K562 (cell line): ENCODE measurements at regions not wholly inside any gene's neighbourhood (a gene's known extent, or its start where the extent isn't known, plus 50 kb on each side); places are given as distances from the start of the nearest gene placed in this dataset.
"Not testable (repeated sequence)": the region's sequence is repeated elsewhere in the genome, so short reads cannot be mapped to it uniquely, and the experiment has no call there.

Source experiments
- ATAC-seq: fragments of 200-7000 bp; cut with Tn5 transposase; 3 replicates; pipeline ENCODE4 v1.9.1; 2020; ENCODE audit warnings: moderate library complexity
- BruUV-seq: library from RNA; stranded (reverse); fragments of 400-500 nt; replicated peaks from 2 replicates; lab custom pipeline; 2021; lab: Mats Ljungman, UMichigan
- CTCF ChIA-PET: fragments of 300-600 bp; formaldehyde crosslinking; extraction: SDS; loops from one replicate; lab custom pipeline; 2021; ENCODE audit warnings: low intra/inter-chr PET ratio; lab: Yijun Ruan, JAX
- POLR2A ChIA-PET: fragments of 300-600, 350-650 bp; sonication (Branson Sonifier 250); formaldehyde crosslinking; extraction: SDS; loops from one replicate; lab custom pipeline; 2021; ENCODE audit warnings: antibody characterized with exemption, inconsistent platforms; lab: Yijun Ruan, JAX
- DNase-seq, 4 experiments: peaks; one replicate each; pipeline versions ENCODE4 v3.0.0 to v3.0.0-alpha.2; 2011 to 2018; ENCODE audit warnings: low spot score in 3 of 4, mixed read lengths in 3 of 4; ENCODE audit errors: extremely low read depth in 1 of 4
- FAIRE-seq: peaks from 2 replicates; lab custom pipeline; 2011; peaks lifted over from hg19 to GRCh38; lab: Jason Lieb, UNC
- H2AFZ ChIP-seq: 2 replicates; pipeline ENCODE4 v1.6.0; 2011; ENCODE audit warnings: low read depth, low read length, control low read depth, inconsistent platforms
- H3K27ac ChIP-seq: fragments of 200-600 bp; 3 replicates; pipeline ENCODE4 v1.8.0; 2011; ENCODE audit warnings: low read depth, mild to moderate bottlenecking, control low read depth, inconsistent platforms, low read length, moderate library complexity, mixed read lengths; ENCODE audit errors: extremely low read depth
- H3K27me3 ChIP-seq, 2 experiments: fragments of 300-600 bp in 1 of 2; 2 replicates in 1 of 2; 3 replicates in 1 of 2; pipeline versions ENCODE4 v1.6.0 to v1.8.0; 2011; ENCODE audit warnings: inconsistent platforms in 2 of 2, low read length in 2 of 2, mild to moderate bottlenecking in 1 of 2, mixed read lengths in 1 of 2, moderate library complexity in 1 of 2; ENCODE audit not compliant: control insufficient read depth in 2 of 2, insufficient read depth in 2 of 2
- H3K36me3 ChIP-seq: fragments of 300-600 bp; 3 replicates; pipeline ENCODE4 v1.8.0; 2011; ENCODE audit warnings: mild to moderate bottlenecking, low read length, inconsistent platforms; ENCODE audit not compliant: control insufficient read depth, insufficient read depth
- H3K4me1 ChIP-seq, 2 experiments: fragments of 200-600 bp in 1 of 2; replicated peaks in 1 of 2; 2 replicates in 1 of 2; 3 replicates in 1 of 2; pipeline versions ENCODE4 v1.5.1 to v1.8.0; 2011; ENCODE audit warnings: inconsistent platforms in 2 of 2, low read length in 2 of 2, mild to moderate bottlenecking in 1 of 2, mixed read lengths in 1 of 2, moderate library complexity in 1 of 2; ENCODE audit not compliant: control insufficient read depth in 2 of 2, insufficient read depth in 2 of 2
- H3K4me2 ChIP-seq: 2 replicates; pipeline ENCODE4 v1.6.1; 2011; ENCODE audit warnings: low read length, control low read depth, inconsistent platforms, mixed read lengths; ENCODE audit not compliant: insufficient read depth
- H3K4me3 ChIP-seq: fragments of 200-600 bp; sonication (generic), shearing (Covaris generic); 2 replicates; pipeline ENCODE4 v1.5.1; 2016; ENCODE audit warnings: control low read depth, inconsistent platforms
- H3K79me2 ChIP-seq: fragments of 200-600 bp; 3 replicates; pipeline ENCODE4 v1.8.0; 2011; ENCODE audit warnings: low read length, inconsistent platforms; ENCODE audit not compliant: control insufficient read depth, insufficient read depth
- H3K9ac ChIP-seq, 2 experiments: 2 replicates each; pipeline versions ENCODE4 v1.6.0 to v1.6.1; 2011; ENCODE audit warnings: low read depth in 2 of 2, low read length in 2 of 2, control low read depth in 1 of 2, inconsistent platforms in 1 of 2, mild to moderate bottlenecking in 1 of 2, mixed read lengths in 1 of 2; ENCODE audit not compliant: insufficient read depth in 1 of 2
- H3K9me1 ChIP-seq: one replicate; pipeline ENCODE4 v1.6.0; 2011; ENCODE audit warnings: inconsistent platforms, mild to moderate bottlenecking, low read length, moderate library complexity; ENCODE audit not compliant: control insufficient read depth, insufficient read depth
- H3K9me3 ChIP-seq: replicated peaks from 2 replicates; pipeline ENCODE4 v1.5.1; 2011; ENCODE audit warnings: low read depth, low read length, inconsistent platforms; ENCODE audit not compliant: control insufficient read depth, insufficient read depth
- H4K20me1 ChIP-seq: replicated peaks from 2 replicates; pipeline ENCODE4 v1.6.1; 2011; ENCODE audit warnings: low read length, inconsistent platforms, mixed read lengths; ENCODE audit not compliant: control insufficient read depth, insufficient read depth
- CREB1 ChIP-seq, 2 experiments: sonication (generic) in 1 of 2; formaldehyde crosslinking in 1 of 2; IDR thresholded peaks; 2 replicates each; pipeline versions ENCODE4 v1.6.1 to v1.8.0; 2012 to 2022; ENCODE audit warnings: inconsistent platforms in 1 of 2, mild to moderate bottlenecking in 1 of 2, missing genetic modification reagents in 1 of 2, moderate library complexity in 1 of 2
- WGBS: fragments of 100-300 bp; shearing (Covaris generic); methylation state at CpG from one replicate; pipeline ENCODE4 v1.1.6; 2016; ENCODE audit warnings: low coverage, mixed read lengths; ENCODE audit not compliant: insufficient coverage; ENCODE audit errors: missing lambda C conversion rate; 5-methylcytosine and 5-hydroxymethylcytosine counted together
- in situ Hi-C: fragments of 300-500 bp; cut with MboI; formaldehyde crosslinking; loops from 4 replicates; pipeline ENCODE4 v1.15.0; 2018; ENCODE audit warnings: inconsistent platforms, mixed read lengths
- intact Hi-C: fragments of 100-400 bp; cut with micrococcal nuclease; formaldehyde crosslinking; loops from 2 replicates; pipeline ENCODE4 v1.14.2; 2022
- TF ChIP-seq, protein P1 (sequence below): fragments of 150-350 bp; conservative IDR thresholded peaks from 2 replicates; pipeline ENCODE4 v1.6.1; 2014; ENCODE audit warnings: low read length
- TF ChIP-seq, protein P2 (sequence below): fragments of 250-450 bp; sonication (Bioruptor Pico); IDR thresholded peaks from 2 replicates; pipeline ENCODE4 v1.8.0; 2022; ENCODE audit warnings: moderate library complexity, mild to moderate bottlenecking, inconsistent platforms
- TF ChIP-seq, protein P3 (sequence below): fragments of 450-650 bp; IDR thresholded peaks from 2 replicates; pipeline ENCODE4 v1.6.1; 2016; ENCODE audit warnings: borderline replicate concordance

DNA sequence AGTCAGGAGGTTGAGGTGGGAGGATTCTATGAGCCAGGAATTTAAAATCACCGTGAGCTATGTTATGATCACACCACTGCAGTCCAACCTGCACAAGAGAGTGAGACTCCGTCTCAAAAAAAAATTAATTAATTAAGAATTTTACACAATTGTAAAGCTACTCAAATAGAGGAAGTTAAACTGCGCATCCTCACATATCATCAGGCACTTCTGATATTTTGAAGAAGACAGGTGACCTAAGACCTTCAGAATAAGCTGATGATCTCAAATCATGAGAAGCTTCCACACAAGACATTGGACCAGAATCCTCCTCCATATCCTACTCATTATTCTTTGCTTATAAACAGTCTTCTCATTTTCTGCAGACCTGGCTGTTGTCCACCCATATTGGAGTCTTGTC, 800.9 kb downstream of the TMEM121 start:
- WGBS, result 0% methylated on average over 3 of the region's 3 CpGs
- POLR2A ChIA-PET, result interaction anchor here (0.6 kb wide), 1 partner anchor 19 kb away, joined by 3 read pairs; no protein-coding TSS in a partner anchor
- BruUV-seq, result no TSS peak

DNA sequence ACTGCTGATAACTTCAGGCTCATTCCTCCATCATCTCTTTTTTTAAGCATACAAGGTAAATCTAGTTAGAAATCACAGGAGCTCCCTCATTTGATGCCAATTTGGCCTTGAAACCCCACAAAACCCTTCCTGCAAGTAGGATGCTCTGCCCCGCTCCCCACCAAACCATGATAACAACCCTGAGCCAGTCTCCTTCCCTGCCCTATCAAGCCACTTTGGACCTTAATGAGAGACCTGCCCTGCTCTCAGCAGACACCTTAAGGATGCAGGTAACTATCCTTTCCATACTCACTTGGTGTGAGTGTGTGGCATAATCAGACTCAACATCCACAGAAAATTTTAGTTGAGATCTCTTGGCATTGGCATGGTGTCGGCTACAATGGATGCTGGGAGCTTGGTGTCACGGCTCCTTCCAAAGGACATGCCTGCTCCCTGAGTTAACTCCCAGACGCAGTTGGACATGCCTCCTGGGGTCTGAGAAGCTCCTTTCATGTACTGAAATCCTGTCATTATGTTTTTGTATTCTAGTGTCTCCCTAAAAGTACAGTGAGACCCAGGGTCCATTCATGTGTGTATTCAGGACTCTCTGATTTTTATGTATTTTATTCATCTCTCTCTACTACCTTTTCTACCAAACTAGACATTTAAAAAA, 801.4 kb downstream of the TMEM121 start:
- H3K4me2 ChIP-seq, H3K27me3 ChIP-seq, H2AFZ ChIP-seq, H3K27ac ChIP-seq, DNase-seq, intact Hi-C loops, H4K20me1 ChIP-seq, H3K4me3 ChIP-seq, H3K9me1 ChIP-seq, H3K4me1 ChIP-seq, BruUV-seq, ATAC-seq, H3K36me3 ChIP-seq, POLR2A ChIA-PET, H3K79me2 ChIP-seq, CTCF ChIA-PET, in situ Hi-C loops, H3K9me3 ChIP-seq, FAIRE-seq, H3K9ac ChIP-seq: not testable (repeated sequence)
- 0% methylated on average over 4 of the region's 4 CpGs for WGBS

More for the DNA sequence above, 800.9 kb downstream of the TMEM121 start:
- no peaks in the 10 kb centered on the region for H3K9me3 ChIP-seq
- TF ChIP-seq, protein P1, sequence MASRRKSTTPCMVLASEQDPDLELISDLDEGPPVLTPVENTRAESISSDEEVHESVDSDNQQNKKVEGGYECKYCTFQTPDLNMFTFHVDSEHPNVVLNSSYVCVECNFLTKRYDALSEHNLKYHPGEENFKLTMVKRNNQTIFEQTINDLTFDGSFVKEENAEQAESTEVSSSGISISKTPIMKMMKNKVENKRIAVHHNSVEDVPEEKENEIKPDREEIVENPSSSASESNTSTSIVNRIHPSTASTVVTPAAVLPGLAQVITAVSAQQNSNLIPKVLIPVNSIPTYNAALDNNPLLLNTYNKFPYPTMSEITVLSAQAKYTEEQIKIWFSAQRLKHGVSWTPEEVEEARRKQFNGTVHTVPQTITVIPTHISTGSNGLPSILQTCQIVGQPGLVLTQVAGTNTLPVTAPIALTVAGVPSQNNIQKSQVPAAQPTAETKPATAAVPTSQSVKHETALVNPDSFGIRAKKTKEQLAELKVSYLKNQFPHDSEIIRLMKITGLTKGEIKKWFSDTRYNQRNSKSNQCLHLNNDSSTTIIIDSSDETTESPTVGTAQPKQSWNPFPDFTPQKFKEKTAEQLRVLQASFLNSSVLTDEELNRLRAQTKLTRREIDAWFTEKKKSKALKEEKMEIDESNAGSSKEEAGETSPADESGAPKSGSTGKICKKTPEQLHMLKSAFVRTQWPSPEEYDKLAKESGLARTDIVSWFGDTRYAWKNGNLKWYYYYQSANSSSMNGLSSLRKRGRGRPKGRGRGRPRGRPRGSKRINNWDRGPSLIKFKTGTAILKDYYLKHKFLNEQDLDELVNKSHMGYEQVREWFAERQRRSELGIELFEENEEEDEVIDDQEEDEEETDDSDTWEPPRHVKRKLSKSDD, result no peak
- TF ChIP-seq CREB1 (IDR thresholded peaks at IDR 0.05), result no peak
- TF ChIP-seq CREB1 (CRISPR knock-in tag; IDR thresholded peaks at IDR 0.05), result no peak
- TF ChIP-seq, protein P2, sequence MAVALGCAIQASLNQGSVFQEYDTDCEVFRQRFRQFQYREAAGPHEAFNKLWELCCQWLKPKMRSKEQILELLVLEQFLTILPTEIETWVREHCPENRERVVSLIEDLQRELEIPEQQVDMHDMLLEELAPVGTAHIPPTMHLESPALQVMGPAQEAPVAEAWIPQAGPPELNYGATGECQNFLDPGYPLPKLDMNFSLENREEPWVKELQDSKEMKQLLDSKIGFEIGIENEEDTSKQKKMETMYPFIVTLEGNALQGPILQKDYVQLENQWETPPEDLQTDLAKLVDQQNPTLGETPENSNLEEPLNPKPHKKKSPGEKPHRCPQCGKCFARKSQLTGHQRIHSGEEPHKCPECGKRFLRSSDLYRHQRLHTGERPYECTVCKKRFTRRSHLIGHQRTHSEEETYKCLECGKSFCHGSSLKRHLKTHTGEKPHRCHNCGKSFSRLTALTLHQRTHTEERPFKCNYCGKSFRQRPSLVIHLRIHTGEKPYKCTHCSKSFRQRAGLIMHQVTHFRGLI (CRISPR knock-in tag), result no peak
- TF ChIP-seq, protein P3, sequence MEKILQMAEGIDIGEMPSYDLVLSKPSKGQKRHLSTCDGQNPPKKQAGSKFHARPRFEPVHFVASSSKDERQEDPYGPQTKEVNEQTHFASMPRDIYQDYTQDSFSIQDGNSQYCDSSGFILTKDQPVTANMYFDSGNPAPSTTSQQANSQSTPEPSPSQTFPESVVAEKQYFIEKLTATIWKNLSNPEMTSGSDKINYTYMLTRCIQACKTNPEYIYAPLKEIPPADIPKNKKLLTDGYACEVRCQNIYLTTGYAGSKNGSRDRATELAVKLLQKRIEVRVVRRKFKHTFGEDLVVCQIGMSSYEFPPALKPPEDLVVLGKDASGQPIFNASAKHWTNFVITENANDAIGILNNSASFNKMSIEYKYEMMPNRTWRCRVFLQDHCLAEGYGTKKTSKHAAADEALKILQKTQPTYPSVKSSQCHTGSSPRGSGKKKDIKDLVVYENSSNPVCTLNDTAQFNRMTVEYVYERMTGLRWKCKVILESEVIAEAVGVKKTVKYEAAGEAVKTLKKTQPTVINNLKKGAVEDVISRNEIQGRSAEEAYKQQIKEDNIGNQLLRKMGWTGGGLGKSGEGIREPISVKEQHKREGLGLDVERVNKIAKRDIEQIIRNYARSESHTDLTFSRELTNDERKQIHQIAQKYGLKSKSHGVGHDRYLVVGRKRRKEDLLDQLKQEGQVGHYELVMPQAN, result no peak
- DNase-seq (no peak), ATAC-seq (no peak), FAIRE-seq (no peak)
- no peaks in the 10 kb centered on the region for H3K79me2 ChIP-seq
- H3K9ac ChIP-seq, result no peak overlapping the region
- no peak overlapping the region for H3K4me3 ChIP-seq
- no peaks in the 10 kb centered on the region for H4K20me1 ChIP-seq
- H2AFZ ChIP-seq, result no peak overlapping the region
- H3K27ac ChIP-seq, result no peak overlapping the region
- CTCF ChIA-PET, result no interaction called here
- in situ Hi-C loops (no loop called here), intact Hi-C loops (no loop called here)
- no peak overlapping the region for H3K4me2 ChIP-seq
- no peaks in the 10 kb centered on the region for H3K9me1 ChIP-seq
- no peaks in the 10 kb centered on the region; a peak in 1 of 5 replicates for H3K27me3 ChIP-seq
- H3K36me3 ChIP-seq, result no peaks in the 10 kb centered on the region
- H3K4me1 ChIP-seq, result no peaks in the 10 kb centered on the region
